HepG2 (cell line): ENCODE measurements at regions not wholly inside any gene's neighbourhood (a gene's known extent, or its start where the extent isn't known, plus 50 kb on each side); places are given as distances from the start of the nearest gene placed in this dataset.

Experiments used
- ATAC-seq: fragments of 200-7000 bp; cut with Tn5 transposase; 3 replicates; pipeline ENCODE4 v1.9.1; 2020; ENCODE audit warnings: mild to moderate bottlenecking, moderate library complexity
- BruUV-seq: library from RNA; stranded (reverse); fragments of 400-500 nt; replicated peaks from 2 replicates; lab custom pipeline; 2021; lab: Mats Ljungman, UMichigan
- CTCF ChIA-PET: fragments of 300-600 bp; formaldehyde crosslinking; extraction: SDS; loops from one replicate; lab custom pipeline; 2021; ENCODE audit warnings: low total read pairs, inconsistent platforms, low intra/inter-chr PET ratio; lab: Yijun Ruan, JAX
- POLR2A ChIA-PET: fragments of 350-600 bp; sonication (Branson Sonifier 250); formaldehyde crosslinking; loops from one replicate; lab custom pipeline; 2020; ENCODE audit warnings: antibody characterized with exemption, inconsistent platforms; lab: Yijun Ruan, JAX
- DNase-seq: peaks from one replicate; pipeline ENCODE4 v3.0.0-alpha.2; 2015; ENCODE audit warnings: low spot score
- FAIRE-seq: peaks from 3 replicates; lab custom pipeline; 2011; peaks lifted over from hg19 to GRCh38; lab: Jason Lieb, UNC
- H2AFZ ChIP-seq: one replicate; pipeline ENCODE4 v1.6.1; 2011; ENCODE audit warnings: low read length, inconsistent platforms
- H3K27ac ChIP-seq: fragments of 300-600 bp; 3 replicates; pipeline ENCODE4 v1.8.0; 2011; ENCODE audit warnings: mixed run types, mild to moderate bottlenecking, mixed read lengths, low read length, inconsistent platforms; ENCODE audit not compliant: insufficient read depth; ENCODE audit errors: extremely low read length
- H3K27me3 ChIP-seq, 2 experiments: fragments of 200-600 bp in 1 of 2; 2 replicates in 1 of 2; 3 replicates in 1 of 2; pipeline versions ENCODE4 v1.6.0 to v1.8.0; 2011; ENCODE audit warnings: low read length in 2 of 2, mild to moderate bottlenecking in 2 of 2, moderate library complexity in 2 of 2, inconsistent platforms in 1 of 2; ENCODE audit not compliant: insufficient read depth in 2 of 2, control insufficient read depth in 1 of 2
- H3K36me3 ChIP-seq, 2 experiments: fragments of 200-600 bp in 1 of 2; replicated peaks in 1 of 2; 2 replicates in 1 of 2; 3 replicates in 1 of 2; pipeline versions ENCODE4 v1.5.1 to v1.8.0; 2011; ENCODE audit warnings: low read length in 2 of 2, inconsistent platforms in 1 of 2; ENCODE audit not compliant: insufficient read depth in 2 of 2, control insufficient read depth in 1 of 2
- H3K4me1 ChIP-seq: 2 replicates; pipeline ENCODE4 v1.5.1; 2012; ENCODE audit warnings: low read length, inconsistent platforms; ENCODE audit not compliant: insufficient read depth
- H3K4me2 ChIP-seq: 2 replicates; pipeline ENCODE4 v1.6.0; 2011; ENCODE audit warnings: low read depth, low read length, inconsistent platforms
- H3K4me3 ChIP-seq, 3 experiments: fragments of 200-600 bp in 1 of 3; sonication (generic), shearing (Covaris generic) in 1 of 3; replicated peaks in 1 of 3; 2 replicates each; pipeline ENCODE4 v1.5.1; 2011 to 2016; ENCODE audit warnings: low read length in 3 of 3, inconsistent platforms in 2 of 3, low read depth in 2 of 3, mild to moderate bottlenecking in 2 of 3, control low read depth in 1 of 3, mixed read lengths in 1 of 3; ENCODE audit not compliant: insufficient read depth in 1 of 3
- H3K79me2 ChIP-seq: one replicate; pipeline ENCODE4 v1.6.1; 2011; ENCODE audit warnings: low read length, inconsistent platforms; ENCODE audit not compliant: insufficient read depth
- H3K9ac ChIP-seq: 2 replicates; pipeline ENCODE4 v1.6.0; 2011; ENCODE audit warnings: mild to moderate bottlenecking, low read depth, low read length, inconsistent platforms; ENCODE audit not compliant: insufficient read depth
- H3K9me3 ChIP-seq: 2 replicates; pipeline ENCODE4 v1.5.1; 2012; ENCODE audit warnings: mild to moderate bottlenecking, low read length
- H4K20me1 ChIP-seq: 2 replicates; pipeline ENCODE4 v1.6.0; 2011; ENCODE audit warnings: inconsistent platforms, mild to moderate bottlenecking, low read length, moderate library complexity; ENCODE audit not compliant: insufficient read depth
- AGO1 ChIP-seq: fragments of 200-400 bp; formaldehyde crosslinking; IDR thresholded peaks from 2 replicates; pipeline ENCODE4 v1.6.1; 2017; ENCODE audit warnings: mild to moderate bottlenecking, low read depth, low read length, moderate library complexity; ENCODE audit not compliant: poor library complexity, severe bottlenecking
- CENPT ChIP-seq: sonication (generic); formaldehyde crosslinking; IDR thresholded peaks from 2 replicates; pipeline ENCODE4 v1.8.0; 2022; ENCODE audit warnings: low read depth, mild to moderate bottlenecking, moderate library complexity, missing genetic modification reagents
- FOSL2 ChIP-seq: sonication (generic); formaldehyde crosslinking; IDR thresholded peaks from 2 replicates; pipeline ENCODE4 v1.4.0; 2020; ENCODE audit warnings: missing genetic modification reagents
- FOXM1 ChIP-seq: sonication (generic); formaldehyde crosslinking; IDR thresholded peaks from 2 replicates; pipeline ENCODE4 v1.5.0; 2020; ENCODE audit warnings: missing genetic modification reagents
- GFI1 ChIP-seq: sonication (generic); formaldehyde crosslinking; IDR thresholded peaks from 2 replicates; pipeline ENCODE4 v1.5.0; 2020; ENCODE audit warnings: missing genetic modification reagents, mild to moderate bottlenecking, borderline replicate concordance
- PRMT3 ChIP-seq: sonication (generic); formaldehyde crosslinking; IDR thresholded peaks from 2 replicates; pipeline ENCODE4 v1.8.1; 2022; ENCODE audit warnings: low read depth, mild to moderate bottlenecking, moderate library complexity, missing genetic modification reagents, borderline replicate concordance
- RARG ChIP-seq: sonication (generic); formaldehyde crosslinking; IDR thresholded peaks from 2 replicates; pipeline ENCODE4 v1.4.0; 2020; ENCODE audit warnings: low read depth, mild to moderate bottlenecking, missing genetic modification reagents
- SMYD3 ChIP-seq: sonication (generic); formaldehyde crosslinking; IDR thresholded peaks from 2 replicates; pipeline ENCODE4 v1.8.1; 2023; ENCODE audit warnings: mild to moderate bottlenecking, missing genetic modification reagents
- ZNF547 ChIP-seq: sonication (generic); formaldehyde crosslinking; IDR thresholded peaks from 2 replicates; pipeline ENCODE4 v1.5.1; 2020; ENCODE audit warnings: mild to moderate bottlenecking, missing genetic modification reagents
- ZNF781 ChIP-seq: sonication (generic); formaldehyde crosslinking; IDR thresholded peaks from 2 replicates; pipeline ENCODE4 v1.5.1; 2020; ENCODE audit warnings: borderline replicate concordance, mild to moderate bottlenecking, missing genetic modification reagents; ENCODE audit errors: not compliant biosample characterization
- ZSCAN31 ChIP-seq: sonication (generic); formaldehyde crosslinking; IDR thresholded peaks from 2 replicates; pipeline ENCODE4 v1.5.0; 2020; ENCODE audit warnings: low read depth, mild to moderate bottlenecking, missing genetic modification reagents
- in situ Hi-C: cut with HindIII; loops from 2 replicates; pipeline ENCODE4 v1.10.0; 2017; ENCODE audit warnings: low pct_unique_long_range_greater_than_20kb; ENCODE audit not compliant: extremely low pct_ligation_motif_present
- intact Hi-C: fragments of 100-400 bp; cut with micrococcal nuclease; formaldehyde crosslinking; loops from one replicate; pipeline ENCODE4 v1.10.0; 2022; ENCODE audit not compliant: unreplicated experiment
- TF ChIP-seq, protein P1 (sequence below): sonication (generic); formaldehyde crosslinking; IDR thresholded peaks from 2 replicates; pipeline ENCODE4 v1.4.0; 2020; ENCODE audit warnings: missing genetic modification reagents
- TF ChIP-seq, protein P2 (sequence below): sonication (generic); formaldehyde crosslinking; IDR thresholded peaks from 2 replicates; pipeline ENCODE4 v1.5.0; 2020; ENCODE audit warnings: mild to moderate bottlenecking, missing genetic modification reagents
- TF ChIP-seq, protein P3 (sequence below): sonication (generic); formaldehyde crosslinking; IDR thresholded peaks from 2 replicates; pipeline ENCODE4 v1.5.0; 2020; ENCODE audit warnings: mild to moderate bottlenecking, missing genetic modification reagents
- TF ChIP-seq, protein P4 (sequence below): sonication (generic); formaldehyde crosslinking; IDR thresholded peaks from 2 replicates; pipeline ENCODE4 v1.5.1; 2020; ENCODE audit warnings: mild to moderate bottlenecking, moderate library complexity, missing genetic modification reagents
- TF ChIP-seq, protein P5 (sequence below): sonication (generic); formaldehyde crosslinking; IDR thresholded peaks from 2 replicates; pipeline ENCODE4 v1.4.0; 2020; ENCODE audit warnings: missing genetic modification reagents

DNA sequence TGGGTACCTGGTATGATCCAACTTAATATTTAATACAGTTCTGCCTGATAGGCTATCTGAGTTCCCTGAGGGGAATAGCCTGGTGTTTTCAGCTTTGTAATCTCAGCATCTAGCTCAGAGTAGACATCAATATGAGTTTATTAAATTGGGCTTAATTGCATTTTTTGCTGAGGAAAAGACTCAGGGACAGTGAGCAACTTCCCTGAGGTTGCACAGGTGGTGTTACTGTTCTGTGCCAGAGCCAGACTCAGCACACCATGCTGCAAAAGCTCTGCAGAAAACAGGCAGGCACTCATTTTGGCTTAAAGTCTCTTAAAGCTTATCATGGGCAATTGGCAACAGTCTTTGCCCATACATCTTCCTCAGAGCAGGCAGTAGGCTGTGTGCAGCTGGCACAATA lies 90.5 kb upstream of the JUN start:
- Histone ChIP-seq H3K9ac (peak overlapping the region; percentile 67), H3K27me3 (no peaks in the 10 kb centered on the region), H3K36me3 (no peaks in the 10 kb centered on the region), H3K4me2 (peak overlapping the region; percentile 75), H3K27ac (peak overlapping the region; percentile 41), H4K20me1 (no peaks in the 10 kb centered on the region), H3K4me1 (peaks cover 54% of the 10 kb centered on the region), H3K79me2 (no peaks in the 10 kb centered on the region), H3K4me3 (peak overlapping the region; percentile 10 to 59 (median 25); a peak in 5 of 6 replicates), H3K9me3 (no peaks in the 10 kb centered on the region), H2AFZ (no peak overlapping the region)
- intact Hi-C loops = no loop called here
- in situ Hi-C loops = no loop called here
- DNase-seq (no peak), ATAC-seq (peak; percentile 36), FAIRE-seq (no peak)
- ChIA-PET POLR2A (interaction anchor here (1.5 kb wide), 1 partner anchor 9 kb away, joined by 3 read pairs; no protein-coding TSS in a partner anchor), CTCF (no interaction called here)
- BruUV-seq = no TSS peak
- no peak for TF ChIP-seq FOXM1 (CRISPR knock-in tag)
- TF ChIP-seq ZNF781 (CRISPR knock-in tag) = no peak
- no peak for TF ChIP-seq PRMT3 (CRISPR knock-in tag)
- TF ChIP-seq, protein P1, sequence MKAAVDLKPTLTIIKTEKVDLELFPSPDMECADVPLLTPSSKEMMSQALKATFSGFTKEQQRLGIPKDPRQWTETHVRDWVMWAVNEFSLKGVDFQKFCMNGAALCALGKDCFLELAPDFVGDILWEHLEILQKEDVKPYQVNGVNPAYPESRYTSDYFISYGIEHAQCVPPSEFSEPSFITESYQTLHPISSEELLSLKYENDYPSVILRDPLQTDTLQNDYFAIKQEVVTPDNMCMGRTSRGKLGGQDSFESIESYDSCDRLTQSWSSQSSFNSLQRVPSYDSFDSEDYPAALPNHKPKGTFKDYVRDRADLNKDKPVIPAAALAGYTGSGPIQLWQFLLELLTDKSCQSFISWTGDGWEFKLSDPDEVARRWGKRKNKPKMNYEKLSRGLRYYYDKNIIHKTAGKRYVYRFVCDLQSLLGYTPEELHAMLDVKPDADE (CRISPR knock-in tag) = no peak
- TF ChIP-seq, protein P2, sequence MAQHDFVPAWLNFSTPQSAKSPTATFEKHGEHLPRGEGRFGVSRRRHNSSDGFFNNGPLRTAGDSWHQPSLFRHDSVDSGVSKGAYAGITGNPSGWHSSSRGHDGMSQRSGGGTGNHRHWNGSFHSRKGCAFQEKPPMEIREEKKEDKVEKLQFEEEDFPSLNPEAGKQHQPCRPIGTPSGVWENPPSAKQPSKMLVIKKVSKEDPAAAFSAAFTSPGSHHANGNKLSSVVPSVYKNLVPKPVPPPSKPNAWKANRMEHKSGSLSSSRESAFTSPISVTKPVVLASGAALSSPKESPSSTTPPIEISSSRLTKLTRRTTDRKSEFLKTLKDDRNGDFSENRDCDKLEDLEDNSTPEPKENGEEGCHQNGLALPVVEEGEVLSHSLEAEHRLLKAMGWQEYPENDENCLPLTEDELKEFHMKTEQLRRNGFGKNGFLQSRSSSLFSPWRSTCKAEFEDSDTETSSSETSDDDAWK (CRISPR knock-in tag) = no peak
- no peak for TF ChIP-seq RARG (CRISPR knock-in tag)
- TF ChIP-seq, protein P3, sequence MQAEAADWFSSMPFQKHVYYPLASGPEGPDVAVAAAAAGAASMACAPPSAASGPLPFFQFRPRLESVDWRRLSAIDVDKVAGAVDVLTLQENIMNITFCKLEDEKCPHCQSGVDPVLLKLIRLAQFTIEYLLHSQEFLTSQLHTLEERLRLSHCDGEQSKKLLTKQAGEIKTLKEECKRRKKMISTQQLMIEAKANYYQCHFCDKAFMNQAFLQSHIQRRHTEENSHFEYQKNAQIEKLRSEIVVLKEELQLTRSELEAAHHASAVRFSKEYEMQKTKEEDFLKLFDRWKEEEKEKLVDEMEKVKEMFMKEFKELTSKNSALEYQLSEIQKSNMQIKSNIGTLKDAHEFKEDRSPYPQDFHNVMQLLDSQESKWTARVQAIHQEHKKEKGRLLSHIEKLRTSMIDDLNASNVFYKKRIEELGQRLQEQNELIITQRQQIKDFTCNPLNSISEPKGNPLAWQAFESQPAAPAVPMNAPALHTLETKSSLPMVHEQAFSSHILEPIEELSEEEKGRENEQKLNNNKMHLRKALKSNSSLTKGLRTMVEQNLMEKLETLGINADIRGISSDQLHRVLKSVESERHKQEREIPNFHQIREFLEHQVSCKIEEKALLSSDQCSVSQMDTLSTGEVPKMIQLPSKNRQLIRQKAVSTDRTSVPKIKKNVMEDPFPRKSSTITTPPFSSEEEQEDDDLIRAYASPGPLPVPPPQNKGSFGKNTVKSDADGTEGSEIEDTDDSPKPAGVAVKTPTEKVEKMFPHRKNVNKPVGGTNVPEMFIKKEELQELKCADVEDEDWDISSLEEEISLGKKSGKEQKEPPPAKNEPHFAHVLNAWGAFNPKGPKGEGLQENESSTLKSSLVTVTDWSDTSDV = no peak
- TF ChIP-seq GFI1 (CRISPR knock-in tag) = no peak
- no peak for TF ChIP-seq CENPT (CRISPR knock-in tag)
- TF ChIP-seq, protein P4, sequence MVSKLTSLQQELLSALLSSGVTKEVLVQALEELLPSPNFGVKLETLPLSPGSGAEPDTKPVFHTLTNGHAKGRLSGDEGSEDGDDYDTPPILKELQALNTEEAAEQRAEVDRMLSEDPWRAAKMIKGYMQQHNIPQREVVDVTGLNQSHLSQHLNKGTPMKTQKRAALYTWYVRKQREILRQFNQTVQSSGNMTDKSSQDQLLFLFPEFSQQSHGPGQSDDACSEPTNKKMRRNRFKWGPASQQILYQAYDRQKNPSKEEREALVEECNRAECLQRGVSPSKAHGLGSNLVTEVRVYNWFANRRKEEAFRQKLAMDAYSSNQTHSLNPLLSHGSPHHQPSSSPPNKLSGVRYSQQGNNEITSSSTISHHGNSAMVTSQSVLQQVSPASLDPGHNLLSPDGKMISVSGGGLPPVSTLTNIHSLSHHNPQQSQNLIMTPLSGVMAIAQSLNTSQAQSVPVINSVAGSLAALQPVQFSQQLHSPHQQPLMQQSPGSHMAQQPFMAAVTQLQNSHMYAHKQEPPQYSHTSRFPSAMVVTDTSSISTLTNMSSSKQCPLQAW = no peak
- no peak for TF ChIP-seq ZNF547
- TF ChIP-seq, protein P5, sequence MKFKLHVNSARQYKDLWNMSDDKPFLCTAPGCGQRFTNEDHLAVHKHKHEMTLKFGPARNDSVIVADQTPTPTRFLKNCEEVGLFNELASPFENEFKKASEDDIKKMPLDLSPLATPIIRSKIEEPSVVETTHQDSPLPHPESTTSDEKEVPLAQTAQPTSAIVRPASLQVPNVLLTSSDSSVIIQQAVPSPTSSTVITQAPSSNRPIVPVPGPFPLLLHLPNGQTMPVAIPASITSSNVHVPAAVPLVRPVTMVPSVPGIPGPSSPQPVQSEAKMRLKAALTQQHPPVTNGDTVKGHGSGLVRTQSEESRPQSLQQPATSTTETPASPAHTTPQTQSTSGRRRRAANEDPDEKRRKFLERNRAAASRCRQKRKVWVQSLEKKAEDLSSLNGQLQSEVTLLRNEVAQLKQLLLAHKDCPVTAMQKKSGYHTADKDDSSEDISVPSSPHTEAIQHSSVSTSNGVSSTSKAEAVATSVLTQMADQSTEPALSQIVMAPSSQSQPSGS (CRISPR knock-in tag) = no peak
- TF ChIP-seq FOSL2 (CRISPR knock-in tag) = no peak
- no peak for TF ChIP-seq SMYD3 (CRISPR knock-in tag)
- TF ChIP-seq ZSCAN31 (CRISPR knock-in tag) = no peak
- TF ChIP-seq AGO1 = no peak
